ENCODE measurements at regions not wholly inside any gene's neighbourhood (a gene's known extent, or its start where the extent isn't known, plus 50 kb on each side); places are given as distances from the start of the nearest gene placed in this dataset.

- TF ChIP-seq EZH2phosphoT487 (IDR thresholded peaks at IDR 0.05; ENCODE audit: borderline replicate concordance, low read length) (no peak), CTCF (conservative IDR thresholded peaks at IDR 0.05; ENCODE audit: low read depth, low read length) (no peak)
Measured at GRCh38 chr1:55786396-55786795, 571.2 kb upstream of the USP24 start.
